ENCODE measurements at regions not wholly inside any gene's neighbourhood (a gene's known extent, or its start where the extent isn't known, plus 50 kb on each side); places are given as distances from the start of the nearest gene placed in this dataset.

DNA sequence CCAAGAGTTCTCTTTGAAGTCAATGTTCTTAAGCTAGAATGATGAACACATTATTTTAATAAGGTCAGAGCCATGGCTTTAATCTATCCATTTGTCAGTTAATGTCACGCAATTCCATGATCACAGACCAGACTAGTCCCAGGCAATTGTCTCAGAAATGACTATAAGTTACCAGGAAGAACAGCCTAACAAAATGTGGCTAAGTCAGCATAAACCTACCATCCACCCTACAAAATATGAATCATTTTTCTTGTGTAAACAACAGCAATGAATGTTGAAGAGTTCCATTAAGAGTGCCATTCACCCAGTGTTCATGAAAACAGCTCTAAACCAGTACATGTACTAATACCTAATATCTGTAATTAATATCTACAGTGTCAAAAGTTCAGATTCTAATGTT, 127.5 kb downstream of the KCTD12 start:
- Histone ChIP-seq H3K36me3 (no peaks in the 10 kb centered on the region), H3K27ac (no peak overlapping the region), H3K4me3 (no peak overlapping the region), H3K4me1 (no peaks in the 10 kb centered on the region), H3K27me3 (no peaks in the 10 kb centered on the region), H3K9me3 (no peaks in the 10 kb centered on the region)
- no peak for DNase-seq (ENCODE audit: low spot score in 2 of 2)
- intact Hi-C loops (cut with DNase I): no loop called here
- TF ChIP-seq, protein P1, sequence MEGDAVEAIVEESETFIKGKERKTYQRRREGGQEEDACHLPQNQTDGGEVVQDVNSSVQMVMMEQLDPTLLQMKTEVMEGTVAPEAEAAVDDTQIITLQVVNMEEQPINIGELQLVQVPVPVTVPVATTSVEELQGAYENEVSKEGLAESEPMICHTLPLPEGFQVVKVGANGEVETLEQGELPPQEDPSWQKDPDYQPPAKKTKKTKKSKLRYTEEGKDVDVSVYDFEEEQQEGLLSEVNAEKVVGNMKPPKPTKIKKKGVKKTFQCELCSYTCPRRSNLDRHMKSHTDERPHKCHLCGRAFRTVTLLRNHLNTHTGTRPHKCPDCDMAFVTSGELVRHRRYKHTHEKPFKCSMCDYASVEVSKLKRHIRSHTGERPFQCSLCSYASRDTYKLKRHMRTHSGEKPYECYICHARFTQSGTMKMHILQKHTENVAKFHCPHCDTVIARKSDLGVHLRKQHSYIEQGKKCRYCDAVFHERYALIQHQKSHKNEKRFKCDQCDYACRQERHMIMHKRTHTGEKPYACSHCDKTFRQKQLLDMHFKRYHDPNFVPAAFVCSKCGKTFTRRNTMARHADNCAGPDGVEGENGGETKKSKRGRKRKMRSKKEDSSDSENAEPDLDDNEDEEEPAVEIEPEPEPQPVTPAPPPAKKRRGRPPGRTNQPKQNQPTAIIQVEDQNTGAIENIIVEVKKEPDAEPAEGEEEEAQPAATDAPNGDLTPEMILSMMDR (IDR thresholded peaks at IDR 0.05): no peak

DNA sequence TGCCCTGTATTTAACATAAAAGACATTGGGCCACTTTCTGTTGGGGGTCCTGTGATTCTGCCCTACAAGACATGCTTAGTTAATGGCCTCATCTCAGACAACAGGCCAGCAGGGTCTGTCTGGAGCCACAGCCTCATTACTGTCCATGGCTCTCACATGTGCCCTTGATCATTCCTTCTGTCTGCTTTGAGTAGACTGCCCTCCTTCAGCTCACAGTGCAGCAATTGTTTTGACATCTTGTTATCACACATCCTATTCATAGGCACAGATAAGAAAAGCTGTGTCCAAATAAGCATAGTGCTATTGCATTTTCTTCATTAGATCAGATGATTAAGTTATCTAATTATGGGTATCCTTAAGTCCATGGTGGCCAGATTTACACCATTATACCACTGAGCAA, 127.9 kb downstream of the KCTD12 start:
- Histone ChIP-seq H3K4me1 (no peaks in the 10 kb centered on the region), H3K36me3 (no peaks in the 10 kb centered on the region), H3K9me3 (no peaks in the 10 kb centered on the region), H3K4me3 (no peak overlapping the region), H3K27me3 (no peaks in the 10 kb centered on the region), H3K27ac (no peak overlapping the region)
- TF ChIP-seq, protein P1 (IDR thresholded peaks at IDR 0.05): no peak
- intact Hi-C loops (cut with DNase I): no loop called here
- no peak for DNase-seq (ENCODE audit: low spot score in 2 of 2)

DNA sequence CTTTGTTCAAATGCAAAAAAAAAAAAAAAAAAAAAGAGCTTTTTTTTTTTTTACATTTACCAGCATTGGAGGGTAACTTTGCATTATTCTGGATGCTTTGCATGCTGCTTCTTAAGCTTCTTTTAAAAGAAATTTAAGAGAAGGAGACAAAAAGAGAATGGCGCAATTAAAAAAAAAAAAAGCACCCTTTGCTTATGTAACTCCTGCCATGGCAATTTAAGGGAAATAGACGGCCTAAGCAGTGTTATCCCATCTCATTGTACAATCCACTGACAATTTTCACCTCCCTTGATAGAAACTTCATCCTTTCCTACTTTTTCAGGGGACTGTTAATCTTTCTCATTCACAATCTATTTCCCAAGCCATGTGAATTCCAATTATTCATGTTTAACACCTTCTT, 129.8 kb downstream of the KCTD12 start:
- Histone ChIP-seq H3K36me3 (no peaks in the 10 kb centered on the region), H3K4me1 (no peaks in the 10 kb centered on the region), H3K4me3 (no peak overlapping the region), H3K27ac (no peak overlapping the region), H3K9me3 (no peaks in the 10 kb centered on the region), H3K27me3 (no peaks in the 10 kb centered on the region)
- TF ChIP-seq, protein P1 (IDR thresholded peaks at IDR 0.05): no peak
- intact Hi-C loops (cut with DNase I): no loop called here
- no peak for DNase-seq (ENCODE audit: low spot score in 2 of 2)

DNA sequence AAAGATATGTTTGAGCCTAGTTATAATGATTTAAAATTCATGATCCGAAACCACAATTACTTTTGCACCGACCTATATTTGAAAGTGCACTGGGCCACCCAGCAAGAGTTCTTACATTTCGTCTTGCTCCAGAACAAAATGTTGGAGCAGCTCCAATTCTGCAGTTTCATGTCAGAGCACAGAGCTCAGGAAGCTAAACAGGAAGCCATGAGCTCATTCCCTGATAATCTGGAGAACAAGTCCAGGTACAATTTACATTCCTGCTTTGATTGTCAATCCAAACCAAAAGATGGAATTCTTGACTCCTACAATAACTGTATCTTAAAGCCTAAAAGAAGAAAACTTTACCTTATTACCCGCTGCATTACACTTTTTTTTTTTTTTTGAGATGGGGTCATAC, 131.8 kb downstream of the KCTD12 start:
- Histone ChIP-seq H3K9me3 (no peaks in the 10 kb centered on the region), H3K4me1 (no peaks in the 10 kb centered on the region), H3K4me3 (no peak overlapping the region), H3K36me3 (no peaks in the 10 kb centered on the region), H3K27ac (no peak overlapping the region), H3K27me3 (no peaks in the 10 kb centered on the region)
- intact Hi-C loops (cut with DNase I): no loop called here
- DNase-seq (ENCODE audit: low spot score in 2 of 2): no peak
- TF ChIP-seq, protein P1 (IDR thresholded peaks at IDR 0.05): no peak

DNA sequence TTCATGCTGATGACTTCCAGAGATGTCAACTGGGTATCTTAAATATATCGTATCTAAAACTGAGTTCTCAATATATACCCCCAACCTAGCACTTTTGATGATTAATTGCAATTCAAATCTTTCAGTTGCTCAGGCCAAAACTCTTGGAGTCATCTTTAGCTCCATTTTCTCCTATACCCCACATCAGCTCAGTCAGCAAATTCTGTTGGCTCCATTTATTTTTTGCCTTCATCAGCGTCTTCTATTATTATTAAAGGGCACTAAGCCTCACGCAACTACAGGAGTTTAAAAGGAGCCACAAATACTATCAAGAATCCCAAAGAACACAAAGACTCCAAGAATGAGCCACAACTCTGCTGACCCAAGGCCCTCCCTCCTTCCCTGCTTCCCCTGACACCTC, 134.9 kb downstream of the KCTD12 start:
- Histone ChIP-seq H3K36me3 (no peaks in the 10 kb centered on the region), H3K27me3 (no peaks in the 10 kb centered on the region), H3K9me3 (no peaks in the 10 kb centered on the region), H3K4me3 (no peak overlapping the region), H3K4me1 (no peaks in the 10 kb centered on the region), H3K27ac (no peak overlapping the region)
- intact Hi-C loops (cut with DNase I): no loop called here
- DNase-seq (ENCODE audit: low spot score in 2 of 2): no peak
- TF ChIP-seq, protein P1 (IDR thresholded peaks at IDR 0.05): no peak

DNA sequence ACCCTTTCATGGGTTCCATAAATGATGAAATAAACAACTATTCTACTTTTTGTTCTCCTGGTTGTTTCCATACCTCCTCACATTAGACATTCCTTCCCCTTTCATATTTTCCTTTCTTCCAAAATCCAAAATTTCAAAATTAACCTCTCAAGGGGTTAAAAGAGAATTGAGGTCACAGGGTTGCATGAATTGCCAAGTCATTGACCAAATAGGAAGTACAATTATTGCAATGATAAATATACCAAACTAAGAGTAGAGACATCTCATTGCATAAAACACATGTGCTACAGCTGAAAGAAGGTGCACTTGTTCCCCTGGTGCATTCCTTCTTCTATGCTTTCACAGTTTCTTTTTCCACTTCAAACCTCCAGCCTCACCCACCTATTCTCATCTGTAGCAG, 136.1 kb downstream of the KCTD12 start:
- Histone ChIP-seq H3K27me3 (no peaks in the 10 kb centered on the region), H3K9me3 (no peaks in the 10 kb centered on the region), H3K4me3 (no peak overlapping the region), H3K4me1 (no peaks in the 10 kb centered on the region), H3K27ac (no peak overlapping the region), H3K36me3 (no peaks in the 10 kb centered on the region)
- intact Hi-C loops (cut with DNase I): no loop called here
- no peak for DNase-seq (ENCODE audit: low spot score in 2 of 2)
- TF ChIP-seq, protein P1 (IDR thresholded peaks at IDR 0.05): no peak

All from ascending aorta (tissue), 2 donors.